WTC11 (cell line): ENCODE measurements at regions not wholly inside any gene's neighbourhood (a gene's known extent, or its start where the extent isn't known, plus 50 kb on each side); places are given as distances from the start of the nearest gene placed in this dataset.
A peak's percentile ranks its signal among the peaks of the same experiment; 100 is the strongest.
"Not testable (repeated sequence)": the region's sequence is repeated elsewhere in the genome, so short reads cannot be mapped to it uniquely, and the experiment has no call there.

Experiments used
- ATAC-seq: fragments of 200-7000 bp; cut with Tn5 transposase; 2 replicates; pipeline ENCODE4 v1.10.0; 2021; ENCODE audit warnings: mild to moderate bottlenecking, moderate library complexity
- CTCF ChIA-PET: fragments of 300-600 bp; sonication (Branson Sonifier 250); formaldehyde crosslinking; loops from one replicate; lab custom pipeline; 2021; ENCODE audit warnings: antibody characterized with exemption; lab: Charles Lee
- POLR2A ChIA-PET: fragments of 350-600 bp; sonication (Branson Sonifier 250); formaldehyde crosslinking; loops from one replicate; lab custom pipeline; 2021; ENCODE audit warnings: antibody characterized with exemption; lab: Charles Lee
- DNase-seq: peaks from one replicate; pipeline ENCODE4 v3.0.0; 2021; ENCODE audit warnings: low spot score
- H3K27ac Mint-ChIP-seq: 2 replicates; pipeline ENCODE4 v1.8.0; 2021; ENCODE audit warnings: mixed read lengths
- H3K27me3 Mint-ChIP-seq: 2 replicates; pipeline ENCODE4 v1.8.0; 2021; ENCODE audit warnings: low read depth, mild to moderate bottlenecking, moderate library complexity, mixed read lengths
- H3K36me3 Mint-ChIP-seq: 2 replicates; pipeline ENCODE4 v1.8.0; 2021; ENCODE audit warnings: mixed read lengths
- H3K4me1 Mint-ChIP-seq: 2 replicates; pipeline ENCODE4 v1.8.0; 2022; ENCODE audit warnings: mixed read lengths
- H3K4me3 Mint-ChIP-seq: 2 replicates; pipeline ENCODE4 v1.8.0; 2021; ENCODE audit warnings: mild to moderate bottlenecking, moderate library complexity, mixed read lengths
- H3K9me3 Mint-ChIP-seq: 2 replicates; pipeline ENCODE4 v1.8.0; 2021; ENCODE audit warnings: mixed read lengths
- AR ChIP-seq: fragments of 250-450 bp; sonication (Bioruptor Pico); IDR thresholded peaks from 2 replicates; pipeline ENCODE4 v1.9.0; 2021; ENCODE audit warnings: mild to moderate bottlenecking
- ATF3 ChIP-seq: sonication (generic); formaldehyde crosslinking; conservative IDR thresholded peaks from 2 replicates; pipeline ENCODE4 v1.8.1; 2022; ENCODE audit warnings: mild to moderate bottlenecking, missing genetic modification reagents
- CREB1 ChIP-seq: sonication (generic); formaldehyde crosslinking; IDR thresholded peaks from 2 replicates; pipeline ENCODE4 v1.8.0; 2023; ENCODE audit warnings: mild to moderate bottlenecking, missing genetic modification reagents
- FOXJ3 ChIP-seq: sonication (generic); formaldehyde crosslinking; IDR thresholded peaks from 2 replicates; pipeline ENCODE4 v1.9.0; 2021; ENCODE audit warnings: missing genetic modification reagents, mild to moderate bottlenecking, borderline replicate concordance
- GABPB1 ChIP-seq: sonication (generic); formaldehyde crosslinking; IDR thresholded peaks from 2 replicates; pipeline ENCODE4 v1.8.1; 2023; ENCODE audit warnings: mild to moderate bottlenecking, missing genetic modification reagents
- JUN ChIP-seq: sonication (generic); formaldehyde crosslinking; IDR thresholded peaks from 2 replicates; pipeline ENCODE4 v1.8.0; 2023; ENCODE audit warnings: mild to moderate bottlenecking, missing genetic modification reagents
- MAX ChIP-seq: sonication (generic); formaldehyde crosslinking; IDR thresholded peaks from 2 replicates; pipeline ENCODE4 v1.8.0; 2022; ENCODE audit warnings: mild to moderate bottlenecking, missing genetic modification reagents
- MLX ChIP-seq: sonication (generic); formaldehyde crosslinking; IDR thresholded peaks from 2 replicates; pipeline ENCODE4 v1.8.1; 2023; ENCODE audit warnings: mild to moderate bottlenecking, missing genetic modification reagents, moderate library complexity
- MYBL2 ChIP-seq: sonication (generic); formaldehyde crosslinking; IDR thresholded peaks from 2 replicates; pipeline ENCODE4 v1.8.1; 2023; ENCODE audit warnings: mild to moderate bottlenecking, moderate library complexity, missing genetic modification reagents
- ZBTB21 ChIP-seq: sonication (generic); formaldehyde crosslinking; IDR thresholded peaks from 2 replicates; pipeline ENCODE4 v1.8.1; 2023; ENCODE audit warnings: mild to moderate bottlenecking, missing genetic modification reagents, borderline replicate concordance
- ZNF232 ChIP-seq: sonication (generic); formaldehyde crosslinking; IDR thresholded peaks from 2 replicates; pipeline ENCODE4 v1.8.0; 2022; ENCODE audit warnings: mild to moderate bottlenecking, missing genetic modification reagents
- ZNF416 ChIP-seq: fragments of 250-450 bp; sonication (Bioruptor Pico); IDR thresholded peaks from 2 replicates; pipeline ENCODE4 v1.9.0; 2021; ENCODE audit warnings: mild to moderate bottlenecking, inconsistent platforms
- ZNF425 ChIP-seq: fragments of 250-450 bp; sonication (Bioruptor Pico); conservative IDR thresholded peaks from 2 replicates; pipeline ENCODE4 v1.9.0; 2021; ENCODE audit warnings: mild to moderate bottlenecking
- ZNF671 ChIP-seq: fragments of 250-450 bp; sonication (Bioruptor Pico); IDR thresholded peaks from 2 replicates; pipeline ENCODE4 v1.8.0; 2021; ENCODE audit warnings: mild to moderate bottlenecking

- H3K9me3 Mint-ChIP-seq, H3K4me1 Mint-ChIP-seq, POLR2A ChIA-PET, CTCF ChIA-PET, H3K36me3 Mint-ChIP-seq, H3K4me3 Mint-ChIP-seq, DNase-seq, ATAC-seq, H3K27ac Mint-ChIP-seq: not testable (repeated sequence)
- H3K27me3 Mint-ChIP-seq: peaks cover 19% of the 10 kb centered on the region
These were observed 158.4 kb downstream of the GOLGA6L4 start for GRCh38 chr15:84393966-84394365.

- H3K4me3 Mint-ChIP-seq, H3K27me3 Mint-ChIP-seq, H3K27ac Mint-ChIP-seq, CTCF ChIA-PET, ATAC-seq, H3K4me1 Mint-ChIP-seq, POLR2A ChIA-PET, H3K36me3 Mint-ChIP-seq, DNase-seq, H3K9me3 Mint-ChIP-seq: not testable (repeated sequence)
These were observed 159.8 kb downstream of the GOLGA6L4 start for GRCh38 chr15:84395384-84395783.

GRCh38 chr15:84395881-84396280 lies 160.3 kb downstream of the GOLGA6L4 start:
- DNase-seq: not testable (repeated sequence)

GRCh38 chr15:84397066-84397465 lies 161.5 kb downstream of the GOLGA6L4 start:
- ATAC-seq, H3K4me3 Mint-ChIP-seq, H3K4me1 Mint-ChIP-seq, H3K36me3 Mint-ChIP-seq, DNase-seq, H3K27ac Mint-ChIP-seq, CTCF ChIA-PET, H3K9me3 Mint-ChIP-seq, POLR2A ChIA-PET, H3K27me3 Mint-ChIP-seq: not testable (repeated sequence)

More at GRCh38 chr15:84395881-84396280, 160.3 kb downstream of the GOLGA6L4 start:
- H3K36me3 Mint-ChIP-seq, ATAC-seq, CTCF ChIA-PET, H3K4me3 Mint-ChIP-seq, H3K27me3 Mint-ChIP-seq, H3K27ac Mint-ChIP-seq, POLR2A ChIA-PET, H3K9me3 Mint-ChIP-seq, H3K4me1 Mint-ChIP-seq: not testable (repeated sequence)

GRCh38 chr15:84398087-84398486 lies 162.5 kb downstream of the GOLGA6L4 start:
- not testable (repeated sequence) for ATAC-seq

GRCh38 chr15:84398763-84399701 lies 163.5 kb downstream of the GOLGA6L4 start:
- peak; percentile 58 for ATAC-seq
- H3K27ac Mint-ChIP-seq: no peak overlapping the region
- H3K9me3 Mint-ChIP-seq: peaks cover 4% of the 10 kb centered on the region; the same call in 1 of the 2 replicates
- POLR2A ChIA-PET: no interaction called here
- peaks cover 3% of the 10 kb centered on the region; the same call in 1 of the 2 replicates for H3K27me3 Mint-ChIP-seq
- no peak for DNase-seq
- H3K36me3 Mint-ChIP-seq: no peaks in the 10 kb centered on the region
- no peak overlapping the region for H3K4me3 Mint-ChIP-seq
- CTCF ChIA-PET: interaction anchor here (0.5 kb wide), 1 partner anchor 1300 kb away, joined by 4 read pairs; no protein-coding TSS in a partner anchor
- H3K4me1 Mint-ChIP-seq: no peaks in the 10 kb centered on the region
- no peak for TF ChIP-seq GABPB1 (CRISPR knock-in tag)
- no peak for TF ChIP-seq MYBL2
- no peak for TF ChIP-seq JUN (CRISPR knock-in tag)
- TF ChIP-seq ATF3 (CRISPR knock-in tag): no peak
- TF ChIP-seq ZNF416 (CRISPR knock-in tag): no peak
- no peak for TF ChIP-seq FOXJ3
- no peak for TF ChIP-seq ZNF232 (CRISPR knock-in tag)
- no peak for TF ChIP-seq ZNF425 (CRISPR knock-in tag)
- TF ChIP-seq ZBTB21 (CRISPR knock-in tag): no peak
- no peak for TF ChIP-seq ZNF671 (CRISPR knock-in tag)
- no peak for TF ChIP-seq MAX (CRISPR knock-in tag)
- TF ChIP-seq MLX: no peak
- TF ChIP-seq AR (CRISPR knock-in tag): no peak
- TF ChIP-seq CREB1 (CRISPR knock-in tag): no peak

More at GRCh38 chr15:84398087-84398486, 162.5 kb downstream of the GOLGA6L4 start:
- H3K4me3 Mint-ChIP-seq, CTCF ChIA-PET, H3K27me3 Mint-ChIP-seq, H3K4me1 Mint-ChIP-seq, H3K36me3 Mint-ChIP-seq, DNase-seq, H3K27ac Mint-ChIP-seq, POLR2A ChIA-PET, H3K9me3 Mint-ChIP-seq: not testable (repeated sequence)
